ENCODE measurements at regions not wholly inside any gene's neighbourhood (a gene's known extent, or its start where the extent isn't known, plus 50 kb on each side); places are given as distances from the start of the nearest gene placed in this dataset.

- ATAC-seq: no peak
- DNase-seq: no peak
- intact Hi-C loops (cut with DNase I): loop anchor here in 1 of 10 donors (5.0 kb wide), 1 partner anchor 952 kb away; no protein-coding TSS in a partner anchor
- TF ChIP-seq POLR2A (IDR thresholded peaks at IDR 0.05): no peak
- TF ChIP-seq, protein P1, sequence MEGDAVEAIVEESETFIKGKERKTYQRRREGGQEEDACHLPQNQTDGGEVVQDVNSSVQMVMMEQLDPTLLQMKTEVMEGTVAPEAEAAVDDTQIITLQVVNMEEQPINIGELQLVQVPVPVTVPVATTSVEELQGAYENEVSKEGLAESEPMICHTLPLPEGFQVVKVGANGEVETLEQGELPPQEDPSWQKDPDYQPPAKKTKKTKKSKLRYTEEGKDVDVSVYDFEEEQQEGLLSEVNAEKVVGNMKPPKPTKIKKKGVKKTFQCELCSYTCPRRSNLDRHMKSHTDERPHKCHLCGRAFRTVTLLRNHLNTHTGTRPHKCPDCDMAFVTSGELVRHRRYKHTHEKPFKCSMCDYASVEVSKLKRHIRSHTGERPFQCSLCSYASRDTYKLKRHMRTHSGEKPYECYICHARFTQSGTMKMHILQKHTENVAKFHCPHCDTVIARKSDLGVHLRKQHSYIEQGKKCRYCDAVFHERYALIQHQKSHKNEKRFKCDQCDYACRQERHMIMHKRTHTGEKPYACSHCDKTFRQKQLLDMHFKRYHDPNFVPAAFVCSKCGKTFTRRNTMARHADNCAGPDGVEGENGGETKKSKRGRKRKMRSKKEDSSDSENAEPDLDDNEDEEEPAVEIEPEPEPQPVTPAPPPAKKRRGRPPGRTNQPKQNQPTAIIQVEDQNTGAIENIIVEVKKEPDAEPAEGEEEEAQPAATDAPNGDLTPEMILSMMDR (IDR thresholded peaks at IDR 0.05): no peak
- Histone ChIP-seq H3K4me3 (no peak overlapping the region), H3K27me3 (no peaks in the 10 kb centered on the region), H3K9me3 (no peaks in the 10 kb centered on the region), H3K4me1 (peaks cover 0 to 5% (median 0%) of the 10 kb centered on the region in 12 donors), H3K27ac (no peak overlapping the region), H3K36me3 (no peaks in the 10 kb centered on the region)
- WGBS, 4 donors: 83 to 84% (median 84%) methylated on average over 7 of the region's 7 CpGs
These were observed 157.0 kb downstream of the ADSS2 start for GRCh38 chr1:244294599-244295224.

GRCh38 chr1:244296003-244296402, 155.7 kb downstream of the ADSS2 start:
- Histone ChIP-seq H3K9me3 (no peaks in the 10 kb centered on the region), H3K27ac (peak overlapping the region in 1 of 12 donors; percentile 62), H3K36me3 (no peaks in the 10 kb centered on the region), H3K4me1 (peaks cover 0 to 11% (median 0%) of the 10 kb centered on the region in 12 donors), H3K4me3 (no peak overlapping the region), H3K27me3 (no peaks in the 10 kb centered on the region)
- no peak for ATAC-seq
- WGBS, 4 donors: 78 to 82% (median 80%) methylated on average over 8 of the region's 8 CpGs
- no peak for DNase-seq
- intact Hi-C loops (cut with DNase I): no loop called here
- TF ChIP-seq, protein P1 (IDR thresholded peaks at IDR 0.05): no peak
- TF ChIP-seq POLR2A (IDR thresholded peaks at IDR 0.05): no peak

DNA sequence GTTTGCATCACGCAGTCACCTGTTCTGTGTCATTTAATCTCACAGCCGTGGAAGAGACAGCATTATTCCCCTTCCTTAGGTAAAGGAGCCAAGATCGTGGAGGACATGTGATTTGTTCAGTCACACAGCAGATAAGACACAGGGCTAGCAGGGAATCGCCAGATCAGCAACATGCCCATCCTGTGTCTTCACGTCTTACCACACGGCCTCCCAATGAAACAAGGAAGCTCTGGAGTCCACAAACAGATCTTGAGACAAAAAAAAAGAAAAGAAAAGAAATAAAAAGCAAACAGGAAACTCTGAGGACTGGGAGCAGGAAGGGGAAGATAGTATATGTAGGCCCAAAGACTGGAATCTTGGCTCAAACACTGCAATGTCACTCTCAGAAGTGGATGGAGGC, 155.3 kb downstream of the ADSS2 start:
- H3K27ac ChIP-seq: peak overlapping the region in 1 of 12 donors; percentile 62
- intact Hi-C loops (cut with DNase I): no loop called here
- peaks cover 0 to 11% (median 0%) of the 10 kb centered on the region in 12 donors for H3K4me1 ChIP-seq
- H3K4me3 ChIP-seq: no peak overlapping the region
- no peaks in the 10 kb centered on the region for H3K27me3 ChIP-seq
- DNase-seq (no peak), ATAC-seq (no peak)
- TF ChIP-seq, protein P1 (IDR thresholded peaks at IDR 0.05): no peak
- TF ChIP-seq POLR2A (IDR thresholded peaks at IDR 0.05): no peak
- 30 to 36% (median 33%) methylated on average over 6 of the region's 6 CpGs for WGBS, 4 donors
- no peaks in the 10 kb centered on the region for H3K9me3 ChIP-seq
- H3K36me3 ChIP-seq: no peaks in the 10 kb centered on the region

- Histone ChIP-seq H3K4me3 (no peak overlapping the region), H3K27ac (peak overlapping the region in 1 of 12 donors; percentile 62), H3K27me3 (no peaks in the 10 kb centered on the region), H3K4me1 (peaks cover 0 to 12% (median 1%) of the 10 kb centered on the region in 12 donors), H3K36me3 (no peaks in the 10 kb centered on the region), H3K9me3 (no peaks in the 10 kb centered on the region)
- DNase-seq (no peak), ATAC-seq (no peak)
- intact Hi-C loops (cut with DNase I): no loop called here
- 77 to 96% (median 87%) methylated on average over 3 of the region's 3 CpGs for WGBS, 4 donors
- TF ChIP-seq, protein P1 (IDR thresholded peaks at IDR 0.05): no peak
- TF ChIP-seq POLR2A (IDR thresholded peaks at IDR 0.05): no peak
These were observed 154.6 kb downstream of the ADSS2 start for GRCh38 chr1:244297087-244297486.
